GM12864 (cell line): ENCODE measurements at regions not wholly inside any gene's neighbourhood (a gene's known extent, or its start where the extent isn't known, plus 50 kb on each side); places are given as distances from the start of the nearest gene placed in this dataset.

Experiments used
- DNase-seq: peaks from one replicate; pipeline ENCODE4 v3.0.0-alpha.2; 2011; ENCODE audit warnings: low read depth
- H3K4me3 ChIP-seq: 2 replicates; pipeline ENCODE4 v1.5.1; 2011; ENCODE audit warnings: mild to moderate bottlenecking, low read depth, low read length, control low read depth
- CTCF ChIP-seq: IDR thresholded peaks from 2 replicates; pipeline ENCODE4 v1.5.1; 2011; ENCODE audit warnings: low read depth, mild to moderate bottlenecking, moderate library complexity, low read length, control low read depth, inconsistent platforms; ENCODE audit errors: missing control alignments

- no peak for TF ChIP-seq CTCF
- no peak for DNase-seq
- no peak overlapping the region for H3K4me3 ChIP-seq
These were observed 2176.3 kb upstream of the CELF4 start for GRCh38 chr18:39741755-39742466.

- no peak for DNase-seq
- H3K4me3 ChIP-seq, result no peak overlapping the region
- no peak for TF ChIP-seq CTCF
These were observed 2172.3 kb upstream of the CELF4 start for GRCh38 chr18:39737869-39738268.

- no peak for DNase-seq
- no peak overlapping the region for H3K4me3 ChIP-seq
- TF ChIP-seq CTCF, result no peak
These were observed 2167.3 kb upstream of the CELF4 start for GRCh38 chr18:39732918-39733317.

GRCh38 chr18:39730606-39731005 lies 2165.0 kb upstream of the CELF4 start:
- no peak overlapping the region for H3K4me3 ChIP-seq
- no peak for DNase-seq
- TF ChIP-seq CTCF, result no peak

- no peak for DNase-seq
- TF ChIP-seq CTCF, result no peak
- H3K4me3 ChIP-seq, result no peak overlapping the region
These were observed 2159.1 kb upstream of the CELF4 start for GRCh38 chr18:39724652-39725051.

- DNase-seq, result no peak
- no peak overlapping the region for H3K4me3 ChIP-seq
- TF ChIP-seq CTCF, result no peak
These were observed 2156.1 kb upstream of the CELF4 start for GRCh38 chr18:39721712-39722111.

- no peak for DNase-seq
- no peak overlapping the region for H3K4me3 ChIP-seq
- no peak for TF ChIP-seq CTCF
These were observed 2148.4 kb upstream of the CELF4 start for GRCh38 chr18:39713961-39714360.
